ENCODE measurements at regions not wholly inside any gene's neighbourhood (a gene's known extent, or its start where the extent isn't known, plus 50 kb on each side); places are given as distances from the start of the nearest gene placed in this dataset.
A peak's percentile ranks its signal among the peaks of the same experiment; 100 is the strongest.
"Not testable (repeated sequence)": the region's sequence is repeated elsewhere in the genome, so short reads cannot be mapped to it uniquely, and the experiment has no call there.

DNA sequence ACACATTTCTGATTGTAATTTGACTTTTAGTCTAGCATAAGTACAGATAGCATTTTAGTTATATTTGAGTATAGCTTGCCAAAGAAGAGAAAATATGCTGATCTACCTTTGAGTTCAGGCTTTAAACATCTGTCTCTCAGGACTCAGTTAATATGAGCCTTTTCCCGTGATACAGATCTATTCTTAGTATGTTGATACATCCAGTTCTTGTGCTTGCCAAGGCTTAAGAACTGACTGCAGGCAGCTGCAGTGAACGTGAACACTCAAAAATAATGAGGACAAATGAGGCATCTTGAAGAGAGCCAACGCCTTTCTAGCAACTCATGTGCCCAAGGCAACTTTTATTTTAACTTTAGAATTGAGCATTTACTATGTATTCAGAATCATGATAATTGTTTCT is 325.5 kb downstream of the SI start:
- peak; percentile 57 for DNase-seq (ENCODE audit: low spot score)

DNA sequence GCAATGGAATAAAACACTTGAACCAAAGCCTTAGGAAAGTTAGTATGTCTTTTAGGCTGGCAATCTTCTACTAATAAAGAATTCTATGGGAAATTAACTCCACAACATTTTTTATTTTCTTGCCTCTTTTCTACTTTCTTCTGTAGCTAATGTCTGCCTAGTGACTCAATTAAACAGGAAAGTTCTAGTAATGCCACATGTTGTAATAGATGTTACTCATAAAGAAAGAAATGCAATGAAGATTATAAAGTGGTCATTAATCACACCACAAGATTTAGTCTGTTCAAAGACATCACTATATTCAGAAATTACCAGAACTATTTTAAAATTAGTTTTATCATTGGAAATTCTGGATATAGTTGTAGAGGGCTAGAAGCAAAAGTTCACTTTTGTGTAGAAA is 329.7 kb downstream of the SI start:
- peak; percentile 61 for DNase-seq (ENCODE audit: low spot score)

DNA sequence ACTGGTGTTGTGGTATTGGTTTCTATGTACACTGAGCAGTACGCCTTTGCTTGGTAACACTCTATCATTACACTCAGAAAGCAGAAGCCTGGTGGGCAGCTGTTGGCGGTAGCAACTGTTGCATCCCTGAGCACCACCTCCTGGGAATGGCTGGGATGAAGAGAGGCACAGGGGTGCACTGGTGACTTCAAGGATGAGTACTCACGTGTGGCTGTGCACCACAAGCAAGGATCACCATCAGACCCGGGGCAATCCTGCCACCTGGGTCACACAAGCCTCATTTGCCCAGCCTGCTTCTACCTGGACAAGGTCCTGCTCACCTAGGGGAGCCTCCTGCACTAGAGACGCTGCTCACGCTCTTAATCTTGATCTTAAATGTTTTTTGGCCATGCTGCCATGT is 336.4 kb downstream of the SI start:
- no peak for DNase-seq (ENCODE audit: low spot score)

DNA sequence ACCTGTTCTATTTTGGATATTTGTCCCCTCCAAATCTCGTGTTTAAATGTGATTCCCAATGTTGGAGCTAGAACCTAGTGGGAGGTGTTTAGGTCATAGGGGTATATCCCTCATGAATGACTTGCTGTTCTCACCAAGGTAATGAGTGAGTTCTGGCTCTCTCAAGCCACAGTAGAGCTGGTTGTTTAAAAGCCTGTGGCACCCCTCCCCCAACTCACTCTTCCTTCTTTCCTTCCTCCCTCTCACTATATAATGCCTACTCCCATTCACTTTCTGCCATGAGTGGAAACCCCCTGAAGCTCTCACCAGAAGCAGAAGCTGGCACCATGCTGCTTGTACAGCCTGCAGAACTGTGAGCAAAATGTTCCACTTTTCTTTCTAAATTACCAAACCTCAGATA is 341.1 kb downstream of the SI start:
- DNase-seq (ENCODE audit: low spot score): no peak

DNA sequence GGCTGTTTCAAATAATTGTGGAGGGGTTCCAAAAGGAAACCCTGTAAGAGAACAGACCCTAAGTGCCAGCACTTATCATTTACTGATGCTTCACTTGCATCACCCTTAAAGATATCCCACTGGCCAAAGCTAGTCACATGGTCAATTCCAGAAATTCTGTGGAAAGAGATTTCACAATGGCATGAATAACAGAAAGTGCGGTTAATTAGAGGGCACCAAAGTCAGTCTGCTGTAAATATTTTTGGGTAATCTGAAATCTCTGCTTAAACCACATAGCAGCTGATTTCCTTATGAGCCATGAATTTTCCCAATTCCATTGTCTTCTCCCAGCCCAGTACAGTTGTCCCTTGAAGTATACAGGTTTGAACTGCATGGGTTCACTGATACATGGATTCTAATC is 346.1 kb downstream of the SI start:
- no peak for DNase-seq (ENCODE audit: low spot score)

DNA sequence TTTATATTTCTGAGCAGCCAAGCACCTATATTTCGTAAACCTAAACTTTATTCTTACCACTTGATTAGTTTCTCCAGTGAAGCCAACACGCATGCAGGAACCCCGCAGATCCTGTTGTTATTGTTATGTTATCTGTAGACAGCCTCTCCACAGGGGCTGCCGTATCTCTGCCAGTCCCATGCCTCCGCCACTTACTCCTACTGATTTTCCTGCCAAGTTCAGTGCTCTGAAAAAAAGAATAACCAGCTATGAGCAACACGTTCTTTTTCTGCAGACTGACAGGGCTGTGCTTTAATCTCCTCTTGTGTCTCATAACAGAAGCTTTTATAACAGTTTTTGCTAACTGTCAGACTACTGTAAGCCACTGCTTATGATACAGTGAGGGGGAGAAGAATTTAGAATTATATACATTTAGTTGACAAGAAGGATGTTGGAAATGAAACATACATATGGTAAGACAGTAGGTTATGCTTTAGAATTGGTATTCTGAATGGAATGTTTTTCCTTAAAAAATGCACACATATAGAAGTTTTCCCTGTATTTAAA is 347.4 kb downstream of the SI start:
- peak; percentile 13 for DNase-seq (ENCODE audit: low spot score)

DNA sequence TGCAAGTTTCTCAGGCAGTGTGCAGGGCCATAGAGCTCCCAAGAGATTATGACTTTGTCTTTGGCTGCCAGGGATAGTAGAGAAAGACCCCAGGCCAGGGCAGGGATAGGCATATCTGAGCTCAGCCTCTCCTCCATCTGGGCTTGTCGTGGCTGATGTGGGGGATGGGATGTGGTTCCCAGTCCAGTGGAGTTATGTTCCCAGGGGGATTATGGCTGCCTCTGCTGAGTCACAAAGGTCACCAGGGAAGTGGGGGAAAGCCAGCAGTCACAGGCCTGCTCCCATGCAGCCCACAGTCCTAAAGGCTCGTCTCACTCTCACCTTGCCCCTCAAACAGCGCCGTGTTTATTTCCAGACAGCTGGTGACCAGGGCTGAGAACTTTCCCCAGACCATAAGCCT is 354.9 kb downstream of the SI start:
- DNase-seq (ENCODE audit: low spot score): no peak

DNA sequence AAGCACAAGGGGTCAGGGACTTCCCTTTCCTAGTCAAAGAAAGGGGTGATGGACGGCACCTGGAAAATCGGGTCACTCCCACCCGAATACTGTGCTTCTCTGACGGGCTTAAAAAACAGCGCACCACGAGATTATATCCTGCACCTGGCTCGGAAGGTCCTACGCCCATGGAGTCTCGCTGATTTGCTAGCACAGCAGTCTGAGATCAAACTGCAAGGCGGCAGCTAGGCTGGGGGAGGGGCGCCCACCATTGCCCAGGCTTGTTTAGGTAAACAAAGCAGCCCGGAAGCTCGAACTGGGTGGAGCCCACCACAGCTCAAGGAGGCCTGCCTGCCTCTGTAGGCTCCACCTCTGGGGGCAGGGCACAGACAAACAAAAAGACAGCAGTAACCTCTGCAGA is 375.5 kb downstream of the SI start:
- not testable (repeated sequence) for DNase-seq (ENCODE audit: low spot score)

DNA sequence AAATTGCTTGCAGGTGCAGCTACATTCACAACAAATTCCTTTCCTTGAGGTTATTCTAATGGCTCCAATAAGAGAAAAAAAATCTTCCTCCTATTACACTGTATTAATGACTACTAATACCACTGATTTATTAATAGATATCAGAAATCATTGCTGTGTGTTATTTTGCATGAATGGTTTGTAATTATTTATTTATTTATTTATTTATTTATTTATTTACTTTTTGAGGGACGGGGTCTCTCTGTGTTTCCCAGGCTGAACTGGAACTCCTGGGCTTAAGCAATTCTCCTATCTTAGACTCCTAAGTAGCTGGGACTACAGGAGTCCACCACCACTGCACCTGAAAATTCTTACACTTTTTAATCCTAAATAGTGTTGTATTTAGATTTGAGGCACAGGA is 390.4 kb downstream of the SI start:
- no peak for DNase-seq (ENCODE audit: low spot score)

DNA sequence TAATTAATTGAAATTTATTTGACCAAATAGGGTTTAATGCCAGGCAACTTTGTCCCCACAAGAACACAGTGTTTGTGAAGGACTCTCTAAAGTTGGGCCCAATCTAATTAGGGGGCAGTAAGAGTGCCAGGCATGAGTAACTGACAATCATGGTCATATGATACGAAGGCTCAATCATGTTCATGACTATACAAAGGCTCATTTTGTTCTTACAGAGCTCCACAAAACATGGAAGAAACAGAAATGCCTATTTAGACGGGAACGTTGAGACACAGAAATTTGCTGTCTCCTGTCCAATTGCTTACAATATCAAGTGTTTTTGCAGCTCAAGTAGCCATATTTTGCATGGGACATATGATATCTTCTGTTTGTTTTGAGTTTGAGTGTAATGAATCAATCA is 391.1 kb downstream of the SI start:
- no peak for DNase-seq (ENCODE audit: low spot score)

DNA sequence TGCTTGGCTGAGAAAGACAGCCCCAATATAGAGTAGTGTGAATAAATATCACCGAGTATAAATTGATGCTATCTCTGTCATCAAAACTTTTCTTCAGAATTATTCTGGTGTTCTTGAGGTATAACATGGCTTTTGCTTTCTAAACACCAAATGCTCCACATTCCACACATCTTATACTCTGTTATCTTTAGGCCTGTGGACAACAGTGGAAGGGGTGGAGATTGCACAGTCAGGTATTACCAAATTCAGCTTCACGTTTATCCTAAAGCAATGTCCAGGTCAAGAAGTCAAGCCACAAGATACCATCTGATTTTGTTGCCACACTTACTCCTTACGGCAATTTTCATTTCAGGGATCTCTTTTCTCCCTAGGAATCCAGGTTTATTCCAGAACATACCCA is 394.8 kb downstream of the SI start:
- DNase-seq (ENCODE audit: low spot score): no peak

DNA sequence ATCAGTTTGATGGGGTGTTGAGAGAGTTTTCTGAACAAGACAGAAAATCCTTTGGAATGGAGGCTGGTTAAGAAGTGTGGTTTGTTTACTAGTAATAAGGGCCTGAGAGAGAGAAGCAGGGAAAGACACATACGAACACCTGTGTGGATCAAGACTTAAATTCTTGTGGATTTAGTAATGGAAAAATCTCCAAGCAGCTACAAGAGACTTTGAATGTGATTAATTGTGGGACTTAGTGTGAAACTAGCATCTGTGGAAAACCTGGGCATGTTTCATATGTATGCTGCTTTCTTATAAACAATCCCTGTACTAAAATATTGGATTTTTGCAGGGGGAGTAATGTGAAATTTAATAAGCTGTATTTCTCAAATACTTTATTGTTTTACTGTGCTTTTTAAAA is 399.1 kb downstream of the SI start:
- no peak for DNase-seq (ENCODE audit: low spot score)

DNA sequence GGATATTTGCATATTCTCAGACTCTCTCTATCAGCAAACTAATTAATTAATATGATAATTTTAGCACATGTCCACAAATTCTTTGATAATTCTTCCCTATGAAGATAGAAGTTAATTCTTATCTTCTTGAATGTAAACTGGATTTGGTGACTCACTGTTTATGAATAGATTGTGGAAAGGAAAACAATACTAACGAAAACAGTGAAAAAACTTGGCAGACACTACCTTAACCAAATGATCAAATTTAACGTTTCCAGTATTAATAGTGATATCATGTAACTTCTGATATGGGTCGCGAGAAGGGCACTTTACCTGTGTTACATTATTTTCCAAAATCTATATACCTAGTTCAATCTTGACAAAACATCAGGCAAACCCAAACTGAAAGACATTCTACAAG is 401.0 kb downstream of the SI start:
- no peak for DNase-seq (ENCODE audit: low spot score)

DNA sequence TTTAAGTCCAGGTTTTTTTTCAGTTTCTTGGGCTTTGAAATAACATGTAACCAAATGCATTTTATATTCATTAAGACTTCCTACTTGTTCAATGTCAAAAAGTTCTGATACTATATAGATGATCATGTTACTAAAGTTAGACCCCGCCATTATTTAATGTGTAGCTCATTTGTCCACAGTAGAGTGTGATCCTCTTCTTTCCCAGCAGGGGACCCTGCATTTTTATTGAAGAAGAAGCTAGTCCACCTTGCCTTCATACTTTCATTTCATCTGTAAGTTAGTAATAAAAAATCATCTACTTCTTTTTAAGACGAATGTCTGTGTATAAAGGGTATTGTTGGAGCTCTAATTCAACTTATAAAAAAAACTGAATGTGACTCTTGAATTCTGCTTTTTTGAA is 404.6 kb downstream of the SI start:
- no peak for DNase-seq (ENCODE audit: low spot score)

DNA sequence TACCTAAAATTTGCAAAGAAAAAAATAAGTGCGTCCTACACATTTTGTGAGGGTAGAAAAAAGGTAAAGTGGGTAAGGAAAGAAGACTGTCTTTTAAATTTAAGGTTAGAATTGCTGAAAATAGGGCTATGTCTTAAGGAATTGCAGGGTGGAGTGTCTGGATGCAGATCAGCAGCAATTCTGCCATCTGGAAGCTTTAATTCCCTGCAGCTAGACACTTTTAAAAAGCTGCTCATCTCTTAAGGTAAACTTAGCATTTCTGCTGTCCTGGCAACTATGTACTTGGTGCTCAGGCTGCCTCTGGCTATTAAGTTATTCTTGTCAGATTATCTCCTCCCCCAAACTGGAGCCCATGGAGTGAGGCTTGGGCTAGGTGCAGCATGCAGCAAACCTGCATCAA is 420.2 kb downstream of the SI start:
- no peak for DNase-seq (ENCODE audit: low spot score)

DNA sequence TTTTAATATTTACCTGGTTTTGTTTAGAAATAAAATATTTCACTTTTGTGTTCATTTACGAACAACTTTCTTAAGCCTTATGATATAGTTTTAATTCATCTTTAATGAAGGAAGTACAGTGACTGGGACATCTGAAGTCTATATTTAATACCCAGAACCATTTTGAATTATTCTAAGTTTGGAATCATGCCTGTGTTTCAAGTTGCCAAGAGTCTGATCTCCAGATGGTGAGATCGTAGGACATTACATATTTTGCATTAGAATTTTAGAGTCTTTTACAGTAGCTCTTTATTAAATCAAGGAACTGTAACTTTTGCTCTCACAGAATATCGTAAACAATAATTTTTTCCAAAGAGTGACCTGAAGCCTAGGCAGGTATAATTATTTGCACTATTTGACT is 420.7 kb downstream of the SI start:
- DNase-seq (ENCODE audit: low spot score): no peak

DNA sequence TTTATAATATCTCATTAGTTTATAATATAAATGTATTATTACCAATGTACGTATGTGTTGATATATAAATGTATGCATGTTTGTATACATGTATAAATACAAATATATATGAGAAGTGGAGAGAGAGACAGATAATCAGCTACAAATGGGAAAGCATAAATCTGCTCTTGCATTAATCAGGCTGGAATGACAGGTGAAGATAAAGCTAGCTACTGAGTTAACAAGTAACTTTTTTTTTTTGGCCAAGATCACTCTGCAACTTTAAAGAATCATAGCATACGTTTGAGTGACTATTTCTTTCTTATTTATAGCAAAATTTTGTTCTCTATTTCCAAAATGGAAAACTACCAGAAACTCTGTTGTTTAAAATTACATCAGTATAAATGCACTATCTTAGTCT is 422.8 kb downstream of the SI start:
- DNase-seq (ENCODE audit: low spot score): no peak

DNA sequence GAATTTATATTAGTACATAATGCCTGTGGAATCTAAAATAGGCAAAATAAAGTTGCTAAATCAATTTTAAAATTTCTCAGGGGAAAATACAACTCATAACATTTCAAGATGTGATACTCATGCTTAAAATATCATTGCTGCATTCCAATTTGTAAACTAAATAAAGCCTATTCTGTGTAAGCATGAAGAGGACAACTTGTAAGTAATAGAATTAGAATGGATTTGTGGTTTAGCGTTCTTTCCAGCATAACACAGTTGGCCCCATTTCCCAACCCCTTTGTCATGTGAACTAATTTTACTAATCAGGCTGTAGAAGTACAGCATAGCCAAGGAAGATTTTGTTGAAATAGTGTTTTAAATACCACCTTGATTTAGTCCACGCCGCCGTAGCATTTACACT is 437.2 kb downstream of the SI start:
- peak; percentile 34 for DNase-seq (ENCODE audit: low spot score)

DNA sequence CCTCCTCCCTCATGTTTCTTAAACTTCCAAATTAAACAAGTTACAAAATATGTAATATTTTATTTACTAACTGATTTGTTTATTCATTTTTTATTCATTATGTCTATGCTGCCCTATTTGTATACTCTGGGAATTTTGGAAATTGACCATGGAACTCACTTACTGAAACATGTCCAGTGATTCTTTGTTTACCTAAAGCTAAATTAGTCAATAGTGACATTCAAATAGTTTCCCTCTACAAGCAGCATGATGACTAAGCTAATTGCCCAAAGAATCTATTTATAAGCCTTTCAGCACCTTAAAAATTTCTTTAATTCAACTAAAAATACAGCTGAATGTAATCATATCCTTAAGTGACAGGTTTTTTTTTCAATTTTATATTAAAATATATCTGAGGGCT is 437.7 kb downstream of the SI start:
- DNase-seq (ENCODE audit: low spot score): no peak

DNA sequence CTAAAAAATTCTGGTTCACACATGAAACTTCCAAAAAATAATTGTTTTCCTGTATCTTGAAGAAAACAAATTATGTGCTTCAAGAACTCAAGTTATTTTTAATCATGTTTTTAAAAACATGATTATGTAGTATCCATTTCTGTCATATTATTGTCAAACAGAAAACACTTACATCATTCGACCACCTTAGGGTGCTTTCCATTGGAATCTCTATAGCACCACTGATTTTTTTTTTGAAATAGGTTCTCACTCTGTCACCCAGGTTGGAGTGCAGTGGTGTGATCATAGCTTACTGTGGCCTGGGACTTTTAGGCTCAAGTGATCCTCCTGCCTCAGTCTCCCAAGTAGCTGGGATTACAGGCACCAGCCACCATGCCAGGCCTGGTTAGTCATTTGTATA is 457.3 kb downstream of the SI start:
- no peak for DNase-seq (ENCODE audit: low spot score)

DNA sequence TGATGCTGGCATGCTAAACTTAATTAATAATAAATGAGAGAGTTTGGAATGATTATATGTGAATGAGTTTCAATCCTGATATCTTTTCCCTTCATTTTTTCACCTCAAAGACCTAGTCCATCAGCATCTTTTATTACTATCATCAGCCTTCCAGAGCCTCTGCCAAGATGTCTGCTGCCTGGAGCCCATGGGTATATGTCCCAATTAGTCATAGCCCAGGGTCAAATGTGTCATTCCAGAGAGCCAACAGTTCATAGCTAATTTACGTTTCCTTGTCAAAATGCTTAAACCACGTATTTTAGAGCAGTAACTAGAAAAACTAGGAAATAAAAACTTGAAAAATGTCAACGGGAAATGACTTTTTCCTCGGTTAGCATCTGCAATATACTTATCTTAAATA is 457.9 kb downstream of the SI start:
- no peak for DNase-seq (ENCODE audit: low spot score)

DNA sequence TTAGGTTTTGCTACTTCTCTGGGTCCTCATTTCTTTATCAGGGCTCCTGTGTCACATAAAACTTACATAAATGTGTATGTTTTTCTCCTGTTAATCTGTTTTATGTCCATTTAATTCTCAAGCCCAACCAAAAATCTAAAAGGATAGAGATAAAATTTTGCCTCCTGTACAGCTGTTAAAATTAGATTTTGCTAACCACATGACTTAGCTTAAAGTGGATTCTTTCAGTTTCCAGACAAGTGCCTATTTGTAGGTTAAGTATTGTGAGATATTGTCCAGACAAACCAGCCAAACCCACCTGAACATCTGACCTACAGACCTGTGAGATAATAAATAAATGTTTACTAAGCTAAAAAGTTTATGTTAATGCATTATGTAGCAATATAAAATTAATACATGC is 465.5 kb downstream of the SI start:
- DNase-seq (ENCODE audit: low spot score): peak; percentile 23

DNA sequence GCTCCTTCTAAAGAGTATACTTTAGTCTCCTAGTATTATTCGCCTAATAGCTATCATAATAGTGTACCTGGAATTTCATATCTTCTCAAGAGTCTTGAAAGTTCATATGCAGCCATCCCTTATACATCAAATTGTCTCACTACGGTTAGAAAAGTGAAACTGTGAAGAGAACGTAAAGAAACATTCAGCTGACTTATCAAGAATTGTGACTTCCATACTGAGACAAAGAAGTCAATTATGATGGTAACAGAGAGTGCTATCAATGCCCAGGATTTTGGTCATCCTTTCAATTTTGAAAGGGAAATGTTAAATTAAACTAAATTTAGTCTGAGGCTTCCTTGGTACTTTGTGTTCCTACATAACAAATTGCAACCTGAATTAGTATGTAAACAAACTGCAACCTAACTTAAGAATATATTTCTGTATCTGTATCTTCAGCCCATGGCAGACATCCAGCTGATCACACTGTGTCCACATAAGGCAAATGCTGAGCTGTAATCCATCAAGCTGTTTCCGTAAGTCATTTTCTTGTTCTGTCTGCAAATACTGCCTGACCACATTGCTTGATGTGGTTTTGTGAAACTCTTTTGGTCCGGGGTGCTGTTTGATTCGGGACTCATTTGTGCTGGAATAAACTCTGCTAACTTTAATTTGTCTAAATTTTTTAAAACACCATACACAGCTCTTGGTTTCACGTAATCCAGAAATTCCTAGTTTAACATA is 469.6 kb downstream of the SI start:
- peak; percentile 5 for DNase-seq (ENCODE audit: low spot score)

DNA sequence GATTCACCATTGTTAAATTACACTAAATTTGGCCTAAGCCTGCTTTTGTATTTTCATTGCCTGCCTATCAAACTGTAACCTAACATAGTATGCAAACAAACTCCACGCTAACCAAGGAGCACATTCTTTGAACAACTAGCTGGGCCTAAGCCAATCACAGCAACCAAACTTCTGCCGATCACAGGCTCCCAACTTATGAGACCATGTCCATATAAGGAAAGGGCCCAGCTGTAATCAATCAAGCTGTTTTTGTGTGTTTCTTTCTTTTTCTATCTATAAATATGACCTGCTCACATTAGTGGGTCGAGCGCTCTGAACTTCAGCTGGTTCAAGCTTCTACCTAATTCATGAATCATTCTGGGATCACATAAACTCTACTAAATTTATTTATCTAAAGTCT is 473.6 kb downstream of the SI start:
- DNase-seq (ENCODE audit: low spot score): no peak
